GM18907 (cell line): ENCODE measurements at regions not wholly inside any gene's neighbourhood (a gene's known extent, or its start where the extent isn't known, plus 50 kb on each side); places are given as distances from the start of the nearest gene placed in this dataset.

Experiments used
- ATAC-seq: cut with Tn5 transposase; IDR thresholded peaks from one replicate; pipeline ENCODE4 v1.9.1; 2021; ENCODE audit warnings: mild to moderate bottlenecking, moderate library complexity; ENCODE audit not compliant: unreplicated experiment

DNA sequence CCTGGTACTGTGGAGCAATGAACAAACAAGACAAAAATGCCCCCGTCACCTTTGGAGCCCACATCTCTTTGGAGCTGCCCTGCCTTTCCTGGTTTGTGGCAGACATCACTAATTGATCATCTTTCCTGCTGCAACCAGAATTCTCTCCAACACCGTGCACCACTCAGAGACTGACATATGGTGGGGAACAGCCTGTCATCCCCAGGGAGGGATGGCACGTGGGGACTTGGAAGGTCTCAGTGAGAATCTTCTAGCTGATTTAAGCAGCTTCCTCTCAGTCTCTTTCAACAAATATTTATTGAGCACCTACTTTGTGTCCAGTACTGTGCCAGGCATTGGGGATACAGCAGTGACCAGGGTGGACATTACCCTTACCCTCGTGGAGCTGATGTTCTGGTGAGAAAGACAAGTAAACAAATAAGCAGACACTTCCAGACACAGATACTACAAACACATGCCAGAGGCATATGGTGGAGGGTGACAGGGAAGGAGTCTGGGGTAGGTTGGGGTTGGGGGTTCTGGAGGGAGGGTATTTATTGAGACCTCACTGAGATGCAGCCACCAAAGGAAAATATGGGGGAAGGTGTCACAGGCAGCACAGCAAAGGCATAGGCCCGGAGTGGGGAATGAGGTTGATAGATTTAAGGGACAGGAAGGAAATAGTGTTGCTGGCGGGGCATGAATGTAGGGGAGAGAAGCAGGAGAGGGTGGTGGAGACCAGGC, 82.3 kb downstream of the CEBPB start:
- no peak for ATAC-seq

DNA sequence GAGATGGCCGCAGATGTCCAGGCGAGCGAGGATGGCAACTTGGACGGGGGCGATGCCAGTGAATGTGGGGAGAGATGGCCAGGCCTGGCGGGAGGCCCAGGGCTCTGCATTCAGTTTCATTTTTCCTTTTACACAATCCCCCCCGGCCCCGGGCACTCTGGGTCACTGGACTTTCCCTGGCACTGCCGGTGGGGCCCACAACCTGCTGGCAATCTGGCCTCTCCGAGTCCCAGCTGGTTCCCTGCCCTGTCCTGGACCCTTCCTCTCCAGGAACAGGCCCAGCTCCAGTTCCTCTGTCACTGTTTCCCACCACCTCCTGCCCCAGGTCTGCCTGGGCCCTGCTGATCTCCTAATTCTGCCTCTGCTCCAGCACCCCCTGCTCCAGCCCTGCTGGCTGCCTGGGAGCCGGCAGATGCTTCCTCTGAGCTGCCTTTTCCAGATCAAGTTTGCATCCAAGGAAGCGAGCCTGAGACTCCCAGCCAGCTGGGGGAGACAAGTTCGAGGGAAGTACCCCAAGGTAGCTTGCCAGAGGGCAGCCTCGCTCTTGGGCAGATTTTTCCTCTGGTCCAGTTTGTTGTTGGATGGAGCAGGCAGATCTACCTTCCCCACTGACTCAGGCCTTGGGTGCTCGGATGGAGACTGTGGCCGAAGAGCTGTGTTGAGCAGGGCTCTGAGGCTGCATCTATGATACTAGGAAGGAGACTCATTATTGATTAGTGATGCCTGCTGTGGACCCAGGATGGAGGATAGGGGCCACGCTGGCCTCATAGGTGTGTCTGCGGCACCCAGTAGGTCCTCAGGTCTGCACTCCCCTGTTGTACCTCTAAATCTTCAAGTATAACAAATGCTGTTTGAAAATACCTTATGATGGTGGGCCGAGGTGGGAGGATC, 83.2 kb downstream of the CEBPB start:
- no peak for ATAC-seq

DNA sequence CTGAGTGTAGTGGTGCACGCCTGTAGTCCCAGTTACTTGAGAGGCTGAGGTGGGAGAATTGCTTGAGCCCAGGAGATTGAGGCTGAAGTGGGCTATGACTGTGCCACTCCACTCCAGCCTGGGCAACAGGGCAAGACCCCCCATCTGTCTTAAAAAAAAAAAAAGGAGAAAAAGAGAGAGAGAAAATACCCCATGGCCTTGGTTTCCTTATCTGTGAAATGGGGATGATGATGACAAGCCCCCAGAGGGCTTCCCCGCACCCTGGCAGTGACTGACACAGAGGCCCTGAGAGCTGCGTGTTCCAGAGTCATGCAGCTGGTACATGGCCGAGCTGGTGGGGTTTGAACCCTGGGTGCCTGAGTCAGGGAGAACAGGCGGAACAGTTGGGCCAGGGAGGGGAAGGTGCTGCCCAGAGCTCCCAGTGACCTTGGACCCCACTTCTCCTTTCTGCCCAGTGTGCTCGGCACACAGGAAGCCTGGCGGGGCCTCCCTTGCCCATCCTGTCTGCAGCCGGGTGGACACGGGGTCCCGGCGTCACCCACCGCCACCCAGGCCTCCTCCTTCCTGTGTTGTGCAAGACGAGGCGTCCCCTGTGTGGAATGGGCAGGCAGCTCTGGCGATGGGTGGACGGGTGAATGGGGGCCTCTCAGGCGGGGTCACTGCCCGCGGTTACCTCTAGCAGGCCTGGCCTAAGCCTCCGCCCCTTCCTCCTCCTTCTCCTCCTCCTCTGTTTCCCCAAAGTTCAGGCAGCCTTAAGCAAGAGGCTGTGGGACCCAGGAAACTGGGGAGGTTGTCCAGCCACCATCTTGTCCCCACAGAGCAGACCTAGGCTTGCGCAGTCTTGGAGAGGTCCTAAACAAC, 84.2 kb downstream of the CEBPB start:
- ATAC-seq = no peak

DNA sequence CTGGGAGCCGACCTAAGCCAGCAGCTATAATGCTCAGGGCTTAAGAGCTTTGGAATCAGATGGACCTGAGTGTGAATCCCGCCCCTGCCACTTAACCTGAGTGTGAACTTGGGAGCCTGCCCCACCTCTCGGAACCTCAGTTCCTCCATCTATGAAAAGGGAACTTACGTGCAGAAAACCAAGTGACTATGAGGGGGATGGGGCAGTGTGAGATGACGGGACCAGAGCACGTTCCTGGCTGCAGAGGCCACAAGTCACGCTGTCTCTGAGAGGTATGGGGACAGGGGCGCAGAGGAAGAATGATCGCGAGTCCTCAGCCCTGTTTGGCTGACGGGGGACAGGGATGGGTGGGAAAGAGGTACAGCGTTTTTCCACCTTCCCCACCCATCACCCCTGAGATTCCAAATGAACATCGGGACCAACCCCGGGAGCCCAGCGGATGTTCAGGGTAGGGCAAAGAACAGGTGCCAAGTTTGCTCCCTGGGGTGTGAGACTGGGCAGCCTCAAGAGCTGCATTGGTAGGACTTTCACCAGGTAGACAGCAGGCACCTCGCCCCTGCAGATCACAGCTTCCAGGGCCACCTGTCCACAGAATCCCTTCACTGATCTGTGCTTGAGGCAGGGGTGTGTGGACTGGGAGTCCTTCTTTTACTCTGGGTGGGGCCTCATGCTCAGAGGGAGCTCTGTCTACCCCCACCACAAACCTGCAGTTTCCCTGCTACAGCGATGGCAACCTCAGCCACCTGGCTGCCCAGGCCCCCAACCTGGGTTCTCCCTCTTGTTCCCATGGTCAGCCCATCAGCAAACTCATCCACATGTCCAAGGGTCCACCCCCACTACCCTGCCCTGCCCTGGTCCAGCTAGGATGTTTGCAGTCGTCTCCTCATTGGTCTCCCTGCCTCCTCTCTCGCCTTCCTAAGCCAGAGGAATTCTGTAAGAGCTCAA, 85.8 kb downstream of the CEBPB start:
- no peak for ATAC-seq

DNA sequence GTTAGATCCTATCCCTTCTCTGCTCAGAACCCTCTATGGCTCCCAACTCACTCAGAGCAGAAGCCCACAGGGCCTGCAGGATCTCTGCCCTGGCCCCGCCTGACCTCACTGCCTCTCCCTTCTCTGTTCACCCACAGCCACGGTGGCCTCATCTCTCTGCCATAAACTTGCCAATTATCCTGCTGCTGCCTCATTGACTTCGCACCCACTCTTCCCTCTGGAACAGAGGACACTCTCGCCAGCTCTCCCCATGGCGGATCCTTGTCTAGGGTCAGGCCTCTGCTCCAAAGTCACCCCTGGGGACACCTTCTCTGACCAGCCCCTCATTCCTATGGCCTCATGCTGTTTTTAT, 86.4 kb downstream of the CEBPB start:
- no peak for ATAC-seq

DNA sequence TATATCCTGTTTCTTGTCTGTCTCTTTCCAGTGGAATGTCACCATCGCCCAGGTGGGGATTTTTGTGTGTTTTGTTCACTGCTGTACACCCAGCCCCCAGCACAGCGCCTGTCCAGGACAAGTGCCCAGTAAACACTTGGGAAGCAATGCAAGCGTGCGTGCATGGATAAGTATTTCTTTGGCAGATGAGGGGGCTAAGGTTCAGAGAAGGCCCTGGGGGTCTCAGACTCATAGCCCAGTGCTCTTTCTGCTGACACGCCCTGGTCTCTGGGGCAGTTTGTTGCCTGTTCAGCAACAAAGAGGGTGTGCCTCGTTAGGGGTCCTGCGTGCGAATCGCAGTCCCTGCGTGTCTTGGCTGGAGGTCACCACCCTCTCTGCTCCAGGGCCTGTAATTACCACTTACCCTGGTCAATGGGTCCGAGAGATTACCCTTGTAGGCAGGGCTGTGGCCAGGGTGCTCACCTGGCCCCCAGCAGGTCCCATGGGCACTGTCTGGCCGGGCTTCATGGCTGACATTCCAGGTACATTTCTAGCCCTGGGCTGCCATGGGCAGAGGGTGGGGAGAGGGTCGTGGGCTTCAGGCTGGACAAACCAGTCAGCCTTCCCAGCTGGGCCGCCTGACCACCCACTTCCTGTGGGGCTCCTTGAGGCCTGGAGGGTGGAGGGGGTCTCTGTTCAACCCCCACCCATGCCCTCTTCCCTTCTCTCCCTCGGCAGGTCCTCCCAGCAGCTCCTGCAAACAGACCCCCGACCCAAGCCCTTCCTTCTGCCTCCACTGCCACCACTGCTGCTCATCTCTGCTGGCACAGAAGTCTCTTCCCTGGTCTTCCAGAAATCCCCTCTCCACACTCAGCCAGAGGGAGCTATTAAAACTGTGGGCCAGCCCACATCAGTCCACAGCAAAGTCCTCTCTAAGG, 87.1 kb downstream of the CEBPB start:
- ATAC-seq = no peak

DNA sequence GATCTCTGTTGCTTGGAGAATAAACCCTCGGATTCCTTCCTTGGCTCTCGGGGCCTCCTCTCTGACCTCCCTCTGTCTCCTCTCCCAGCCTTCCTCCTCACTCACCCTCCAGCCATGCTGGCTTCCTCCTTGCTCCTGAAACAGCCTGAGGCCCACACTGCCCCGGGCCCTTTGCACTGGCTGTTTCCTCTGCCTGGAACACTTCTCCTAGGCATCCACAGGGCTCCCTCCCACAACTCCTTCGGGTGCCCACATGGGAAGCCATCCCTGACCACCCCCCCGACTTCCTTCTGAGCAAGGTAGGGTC, 87.7 kb downstream of the CEBPB start:
- no peak for ATAC-seq

DNA sequence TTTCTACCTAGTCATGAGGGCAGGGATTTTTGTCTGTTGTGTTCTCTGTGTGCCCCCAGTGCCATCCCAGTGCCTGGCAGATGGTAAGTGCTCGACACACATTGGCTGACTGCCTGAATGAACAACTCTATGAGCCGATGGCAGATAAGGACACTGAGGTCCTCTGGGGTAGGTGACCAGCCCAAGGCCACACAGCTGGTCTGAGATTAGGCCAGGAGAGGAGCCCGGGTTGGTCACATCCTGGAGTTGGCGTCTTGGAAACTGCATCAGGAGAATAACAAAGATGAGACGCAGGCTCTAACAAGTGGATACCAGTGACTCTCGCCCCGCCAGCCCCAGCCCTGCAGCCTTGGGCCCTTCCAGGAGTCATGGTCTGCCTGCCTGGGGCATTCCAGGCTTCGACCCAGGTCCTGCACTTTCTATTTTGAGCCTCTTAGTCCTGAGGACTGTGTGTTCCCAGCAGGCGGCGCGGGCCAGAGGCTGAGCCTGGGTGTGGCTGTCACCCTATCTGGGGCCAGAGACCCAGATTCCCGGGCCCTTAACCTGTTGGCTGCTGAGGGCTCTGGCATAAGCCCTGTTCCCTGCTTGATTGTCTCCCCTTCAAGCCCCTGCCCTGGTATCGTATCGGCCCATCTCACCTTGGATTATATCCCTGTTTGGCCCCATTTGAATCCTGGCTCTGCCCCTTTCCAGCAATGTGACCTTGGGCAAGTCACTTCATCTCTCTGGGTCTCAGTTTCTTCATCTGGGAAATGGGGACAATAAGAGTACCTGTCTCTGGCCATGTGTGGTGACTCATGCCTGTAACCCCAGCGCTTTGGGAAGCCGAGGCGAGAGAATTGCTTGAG, 88.3 kb downstream of the CEBPB start:
- no peak for ATAC-seq

DNA sequence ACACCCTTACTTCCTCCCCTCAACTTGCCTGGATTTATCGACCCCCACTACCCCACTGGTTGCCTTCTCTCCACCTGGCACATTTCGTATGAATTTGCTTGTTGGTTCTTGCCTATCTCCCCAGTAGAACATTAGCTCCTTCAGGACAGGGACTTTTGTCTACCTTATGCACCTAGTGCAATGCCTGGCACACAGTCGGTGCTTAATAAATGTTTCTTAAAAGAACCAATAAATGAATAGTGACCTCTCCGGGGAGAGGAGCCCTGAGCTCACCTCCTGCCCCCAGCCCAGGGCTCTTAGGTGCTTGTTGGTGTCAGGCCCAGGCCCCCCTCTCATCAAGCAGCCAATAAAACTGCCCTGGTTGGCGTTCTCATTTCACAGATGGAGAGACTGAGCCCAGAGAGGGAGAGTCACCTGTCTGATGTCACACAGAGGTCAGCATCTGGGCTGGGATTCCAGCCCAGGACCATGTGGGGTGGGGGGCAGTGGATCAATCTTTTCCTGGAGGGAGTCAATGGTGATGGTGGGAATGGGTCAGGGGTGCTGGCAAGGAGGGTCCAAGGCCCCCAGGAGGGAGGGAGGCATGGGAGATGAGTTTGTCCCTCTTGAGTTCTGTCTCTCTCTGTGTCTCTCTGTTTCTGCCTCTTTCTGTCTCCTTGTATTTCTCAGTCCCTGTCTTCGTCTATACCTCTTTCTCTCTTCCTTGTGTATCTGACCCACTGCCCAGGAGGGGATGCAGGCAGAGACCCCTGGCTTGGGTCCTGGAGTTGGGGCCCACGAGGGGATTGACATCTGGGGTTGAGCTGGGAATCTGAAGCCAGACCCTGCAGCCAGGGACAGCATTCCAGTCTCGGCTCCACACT, 89.6 kb downstream of the CEBPB start:
- no peak for ATAC-seq

DNA sequence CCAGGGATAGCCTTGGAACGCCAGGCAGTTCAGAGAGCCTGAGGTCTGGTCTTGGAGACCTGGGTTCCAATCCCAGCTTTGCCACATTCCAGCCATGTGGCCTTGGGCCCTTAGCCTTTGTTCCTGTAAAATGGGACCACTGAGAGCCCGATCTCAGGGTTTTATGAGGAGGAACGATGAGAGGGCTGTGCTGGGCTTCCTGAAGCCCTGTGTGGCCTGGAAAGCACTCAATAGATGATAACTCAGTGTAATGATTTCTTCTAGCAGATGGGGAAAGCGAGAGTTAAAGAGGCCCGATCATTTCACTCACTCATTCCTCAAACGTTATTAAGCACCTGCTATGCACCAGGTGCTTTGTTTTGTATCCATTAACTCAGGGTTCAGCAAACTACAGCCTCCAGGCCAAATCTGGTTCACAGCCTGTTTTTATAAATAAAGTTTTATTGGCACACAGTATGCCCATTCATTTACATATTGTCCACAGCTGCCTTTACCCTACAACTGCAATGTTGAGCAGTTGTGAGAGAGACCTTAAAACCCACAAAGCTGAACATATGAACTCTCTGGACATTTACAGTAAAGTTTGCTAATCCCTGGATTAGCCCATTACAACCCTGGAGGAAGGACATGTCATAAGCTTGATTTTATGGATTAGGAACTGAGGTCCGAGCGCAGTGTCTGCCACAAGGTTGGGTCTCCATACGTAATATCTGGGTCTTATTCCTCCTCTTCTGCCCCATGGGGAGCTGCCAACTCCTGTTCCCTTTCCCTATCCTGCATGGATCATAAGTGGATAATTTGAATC, 90.4 kb downstream of the CEBPB start:
- no peak for ATAC-seq

DNA sequence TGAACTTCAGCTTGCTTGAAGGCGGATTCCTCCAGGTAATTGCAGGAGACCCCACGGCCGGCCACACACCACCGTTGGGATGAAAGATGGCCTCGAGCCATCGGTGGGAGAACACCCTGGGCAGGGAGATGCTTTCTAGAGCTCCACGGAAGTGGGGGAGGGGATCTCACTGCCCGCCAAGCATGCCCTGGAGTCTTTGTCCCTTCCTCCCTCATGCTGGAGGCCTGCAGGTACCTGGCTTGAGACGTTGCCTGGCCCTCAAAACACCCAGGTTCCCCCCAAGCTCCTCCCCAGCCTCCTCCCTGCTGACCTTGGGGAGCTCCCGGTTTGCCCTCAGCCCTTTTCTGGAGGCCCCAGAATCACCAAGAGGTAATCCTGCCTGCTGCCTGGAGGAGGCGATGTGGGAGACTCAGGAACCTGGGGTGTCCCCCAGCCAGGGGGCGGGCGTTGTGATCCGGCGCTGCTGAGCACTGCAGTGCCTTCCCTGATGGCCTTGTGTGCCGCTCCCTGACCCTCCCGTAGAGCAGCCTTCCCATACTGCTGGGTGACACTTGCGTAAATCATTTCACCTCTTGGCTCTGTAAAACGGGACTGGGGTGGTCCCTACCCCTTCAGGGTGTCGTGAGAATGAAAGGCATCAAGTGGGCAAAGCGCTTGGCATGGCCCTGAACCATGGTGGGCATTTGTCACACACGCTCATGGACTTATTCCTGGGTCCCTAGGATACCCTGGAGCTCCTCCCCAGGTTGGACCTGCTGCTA, 91.4 kb downstream of the CEBPB start:
- ATAC-seq = no peak

DNA sequence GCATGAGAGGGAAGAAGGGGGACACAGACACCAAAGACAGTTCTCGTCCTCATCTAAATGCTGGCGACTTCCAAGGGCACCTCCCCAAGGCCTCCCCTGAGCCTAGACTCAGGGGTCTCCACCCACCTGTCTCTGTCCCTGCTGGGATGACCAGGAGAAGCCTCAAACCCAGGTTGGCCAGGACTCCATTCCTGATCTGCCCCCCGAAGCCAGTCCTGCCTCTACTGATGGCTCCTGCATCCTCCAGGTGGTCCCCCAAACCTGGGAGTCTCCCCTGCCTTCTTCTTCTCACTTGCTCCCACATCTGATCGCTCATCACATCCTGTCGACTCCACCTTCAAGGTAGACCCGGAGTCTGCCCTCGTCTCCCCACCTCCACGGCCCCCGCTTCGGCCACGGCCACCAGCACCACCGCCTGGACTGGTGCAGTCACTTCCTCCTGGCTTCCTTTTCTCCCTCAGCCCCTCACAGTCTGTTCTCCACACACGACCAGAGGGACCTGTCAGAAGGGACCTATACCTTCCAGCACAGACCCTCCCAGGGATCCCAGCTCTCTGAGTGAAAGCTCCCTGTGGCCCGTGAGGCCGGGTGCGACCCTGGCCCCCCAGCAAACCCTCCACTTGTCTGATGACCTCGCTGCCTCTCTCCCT, 92.1 kb downstream of the CEBPB start:
- no peak for ATAC-seq

DNA sequence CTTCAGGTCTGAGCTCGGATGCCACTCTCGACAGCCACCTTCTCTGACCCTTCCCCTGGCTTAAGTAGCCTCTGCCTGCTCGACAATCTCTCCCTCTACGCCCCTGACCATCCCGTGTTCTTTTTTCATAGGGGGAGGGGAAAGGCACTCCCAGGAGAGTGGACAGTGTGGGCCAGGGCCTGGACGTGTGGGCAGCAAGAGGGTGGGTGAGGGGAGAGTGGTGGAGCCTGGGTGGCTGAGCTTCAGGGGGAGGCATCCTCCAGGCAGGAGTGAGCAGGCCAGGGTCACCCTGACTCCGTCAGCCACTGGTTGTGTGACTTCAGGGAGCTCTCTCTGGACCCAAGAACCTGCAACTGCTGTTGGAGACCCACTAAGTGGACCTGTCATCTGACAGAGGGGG, 92.7 kb downstream of the CEBPB start:
- ATAC-seq = no peak

DNA sequence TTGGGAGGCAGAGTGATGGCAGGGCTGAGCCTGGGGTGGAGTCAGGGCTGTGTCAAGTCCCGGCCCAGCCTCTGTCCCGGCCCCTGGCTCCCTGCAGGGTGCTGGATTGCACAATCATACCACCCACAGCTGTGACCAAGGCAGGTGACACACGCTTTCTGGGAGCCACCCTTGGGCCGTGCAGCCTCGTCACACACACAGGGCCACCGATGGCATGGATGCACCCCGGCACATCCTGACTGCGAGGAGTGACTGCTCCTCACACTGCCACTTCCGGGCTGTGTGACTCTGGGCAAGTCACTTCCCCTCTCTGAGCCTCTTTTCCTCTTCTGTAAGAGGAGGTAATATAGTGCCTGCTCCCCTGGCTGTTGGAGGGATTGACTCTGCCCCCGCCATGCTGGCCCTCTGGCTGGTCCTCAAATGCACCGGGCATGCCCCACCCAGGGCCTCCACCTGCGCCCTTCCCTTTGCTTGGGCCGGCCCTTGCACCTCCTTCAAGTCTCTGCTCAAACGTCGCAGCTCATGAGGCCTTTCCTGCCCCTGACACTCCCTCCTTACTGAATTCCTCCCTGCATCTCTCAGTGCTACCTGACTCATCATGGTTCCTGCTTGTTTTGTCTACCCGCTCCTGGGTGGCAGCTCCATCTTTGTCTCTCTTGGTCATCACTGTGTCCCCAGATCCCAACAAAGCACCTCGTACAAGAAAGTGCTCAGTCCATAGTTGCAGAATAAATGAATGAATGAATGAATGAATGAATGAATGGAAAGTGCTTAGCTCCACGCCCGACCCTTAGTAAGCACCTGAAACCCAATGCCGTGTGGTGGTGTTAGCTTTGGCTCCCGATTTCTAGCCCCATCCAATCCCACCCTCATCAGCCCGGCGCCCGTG, 93.5 kb downstream of the CEBPB start:
- ATAC-seq = no peak
